ENCODE measurements at regions not wholly inside any gene's neighbourhood (a gene's known extent, or its start where the extent isn't known, plus 50 kb on each side); places are given as distances from the start of the nearest gene placed in this dataset.
A peak's percentile ranks its signal among the peaks of the same experiment; 100 is the strongest.

DNA sequence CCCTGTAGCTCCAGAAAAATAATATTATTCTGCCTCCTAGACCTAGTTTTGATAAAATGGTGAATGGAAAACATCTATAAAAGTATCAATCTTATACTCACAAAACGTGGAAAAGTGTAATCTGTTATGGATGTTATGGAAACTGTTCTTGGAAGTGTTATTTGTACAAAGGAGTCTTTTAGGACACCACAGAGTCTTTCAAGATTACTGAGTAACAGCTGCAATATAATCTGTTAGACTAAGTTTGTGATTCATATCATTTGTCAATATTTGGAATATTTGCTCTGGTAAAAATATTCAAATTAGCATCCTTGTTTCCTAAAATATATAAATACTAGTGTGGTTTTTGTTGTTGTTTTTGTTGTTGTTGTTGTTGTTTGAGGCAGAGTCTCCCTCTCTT lies 87.9 kb downstream of the RAD51AP2 start:
- TF ChIP-seq, protein P1, sequence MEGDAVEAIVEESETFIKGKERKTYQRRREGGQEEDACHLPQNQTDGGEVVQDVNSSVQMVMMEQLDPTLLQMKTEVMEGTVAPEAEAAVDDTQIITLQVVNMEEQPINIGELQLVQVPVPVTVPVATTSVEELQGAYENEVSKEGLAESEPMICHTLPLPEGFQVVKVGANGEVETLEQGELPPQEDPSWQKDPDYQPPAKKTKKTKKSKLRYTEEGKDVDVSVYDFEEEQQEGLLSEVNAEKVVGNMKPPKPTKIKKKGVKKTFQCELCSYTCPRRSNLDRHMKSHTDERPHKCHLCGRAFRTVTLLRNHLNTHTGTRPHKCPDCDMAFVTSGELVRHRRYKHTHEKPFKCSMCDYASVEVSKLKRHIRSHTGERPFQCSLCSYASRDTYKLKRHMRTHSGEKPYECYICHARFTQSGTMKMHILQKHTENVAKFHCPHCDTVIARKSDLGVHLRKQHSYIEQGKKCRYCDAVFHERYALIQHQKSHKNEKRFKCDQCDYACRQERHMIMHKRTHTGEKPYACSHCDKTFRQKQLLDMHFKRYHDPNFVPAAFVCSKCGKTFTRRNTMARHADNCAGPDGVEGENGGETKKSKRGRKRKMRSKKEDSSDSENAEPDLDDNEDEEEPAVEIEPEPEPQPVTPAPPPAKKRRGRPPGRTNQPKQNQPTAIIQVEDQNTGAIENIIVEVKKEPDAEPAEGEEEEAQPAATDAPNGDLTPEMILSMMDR (conservative IDR thresholded peaks at IDR 0.05; ENCODE audit: low read depth, low read length) = no peak
- DNase-seq (ENCODE audit: low read depth) = no peak
- no peak overlapping the region for H3K4me3 ChIP-seq (ENCODE audit: low read depth, low read length)

DNA sequence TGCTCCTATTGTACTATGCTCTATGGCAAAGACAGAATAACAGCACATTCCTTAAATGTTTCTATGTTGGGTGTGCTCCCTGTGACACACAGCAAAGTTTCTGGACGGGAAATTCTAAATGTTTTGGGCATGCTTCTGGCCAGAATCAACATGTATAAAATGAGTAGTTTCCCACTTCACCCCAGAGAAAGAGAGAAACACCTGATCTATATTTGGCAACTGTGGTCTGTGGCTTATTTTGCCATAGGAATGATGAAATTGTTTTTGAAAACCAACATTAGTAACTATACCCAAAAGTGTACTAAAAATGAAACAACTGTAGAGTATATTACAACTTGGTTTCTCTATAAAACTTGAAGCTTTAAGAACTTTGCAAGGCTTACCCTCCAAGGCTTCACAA lies 89.1 kb downstream of the RAD51AP2 start:
- TF ChIP-seq, protein P1 (conservative IDR thresholded peaks at IDR 0.05; ENCODE audit: low read depth, low read length) = no peak
- no peak for DNase-seq (ENCODE audit: low read depth)
- H3K4me3 ChIP-seq (ENCODE audit: low read depth, low read length) = no peak overlapping the region

DNA sequence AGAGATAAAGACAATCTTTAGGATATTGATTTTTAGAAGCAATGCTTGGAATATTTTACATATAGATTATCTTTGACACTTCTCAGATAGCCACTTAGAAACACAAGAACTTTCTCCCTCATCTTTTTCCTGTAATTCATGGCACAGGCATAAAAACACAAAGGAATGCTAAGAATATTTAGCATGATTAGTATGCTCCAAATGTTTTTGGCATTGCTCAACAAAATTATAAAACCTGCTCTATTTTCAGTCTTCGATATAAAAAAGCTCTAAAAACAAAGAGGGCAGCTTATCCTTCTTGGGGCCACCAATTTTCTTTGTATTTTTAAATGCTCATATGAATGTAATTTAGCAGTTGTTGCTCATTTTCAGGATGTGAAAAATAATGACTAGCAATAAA lies 90.8 kb downstream of the RAD51AP2 start:
- TF ChIP-seq, protein P1 (conservative IDR thresholded peaks at IDR 0.05; ENCODE audit: low read depth, low read length) = no peak
- no peak for DNase-seq (ENCODE audit: low read depth)
- no peak overlapping the region for H3K4me3 ChIP-seq (ENCODE audit: low read depth, low read length)

DNA sequence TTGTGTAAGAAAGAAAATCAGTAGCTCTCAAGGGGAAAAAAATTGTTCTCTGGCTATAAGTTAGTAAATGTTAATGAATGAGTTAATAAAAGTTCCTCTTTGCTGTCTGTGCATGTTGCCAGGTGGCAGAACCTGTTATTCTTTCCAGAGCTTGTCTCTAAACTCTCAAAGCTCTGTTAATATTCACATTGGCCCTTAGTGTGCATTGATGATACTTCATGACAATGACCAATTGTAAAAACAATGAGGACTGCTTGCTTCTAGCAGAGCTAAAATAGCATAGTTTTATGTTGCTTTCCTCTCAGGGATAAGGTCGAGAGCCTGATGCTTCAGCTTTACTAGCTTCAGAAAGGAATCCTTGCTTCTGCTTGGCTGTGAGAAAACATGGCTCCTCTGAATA lies 91.5 kb downstream of the RAD51AP2 start:
- no peak overlapping the region for H3K4me3 ChIP-seq (ENCODE audit: low read depth, low read length)

DNA sequence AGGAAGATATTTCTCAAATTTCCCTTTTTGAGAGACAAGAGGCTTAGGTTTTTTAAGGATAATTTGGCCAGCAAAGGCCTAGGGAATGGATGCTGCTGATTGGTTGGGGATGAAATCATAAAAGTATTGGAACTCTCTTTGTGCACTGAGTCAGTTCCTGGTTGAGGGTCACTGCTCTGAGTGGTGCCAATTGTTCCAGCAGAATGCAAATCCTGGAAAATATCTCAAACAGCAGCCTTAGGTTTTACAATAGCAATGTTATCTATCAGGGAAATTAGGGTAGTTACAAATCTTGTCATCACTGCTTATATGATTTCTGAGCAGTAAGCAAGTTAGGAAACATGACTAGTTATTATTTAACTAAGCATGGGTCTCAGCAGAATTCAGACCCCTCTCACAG lies 96.2 kb downstream of the RAD51AP2 start:
- peak overlapping the region; percentile 35 for H3K4me3 ChIP-seq (ENCODE audit: low read depth, low read length)
- peak; percentile 19 for DNase-seq (ENCODE audit: low read depth)
- TF ChIP-seq, protein P1 (conservative IDR thresholded peaks at IDR 0.05; ENCODE audit: low read depth, low read length) = no peak

More for the DNA sequence above, 91.5 kb downstream of the RAD51AP2 start:
- TF ChIP-seq, protein P1 (conservative IDR thresholded peaks at IDR 0.05; ENCODE audit: low read depth, low read length) = no peak
- DNase-seq (ENCODE audit: low read depth) = no peak

DNA sequence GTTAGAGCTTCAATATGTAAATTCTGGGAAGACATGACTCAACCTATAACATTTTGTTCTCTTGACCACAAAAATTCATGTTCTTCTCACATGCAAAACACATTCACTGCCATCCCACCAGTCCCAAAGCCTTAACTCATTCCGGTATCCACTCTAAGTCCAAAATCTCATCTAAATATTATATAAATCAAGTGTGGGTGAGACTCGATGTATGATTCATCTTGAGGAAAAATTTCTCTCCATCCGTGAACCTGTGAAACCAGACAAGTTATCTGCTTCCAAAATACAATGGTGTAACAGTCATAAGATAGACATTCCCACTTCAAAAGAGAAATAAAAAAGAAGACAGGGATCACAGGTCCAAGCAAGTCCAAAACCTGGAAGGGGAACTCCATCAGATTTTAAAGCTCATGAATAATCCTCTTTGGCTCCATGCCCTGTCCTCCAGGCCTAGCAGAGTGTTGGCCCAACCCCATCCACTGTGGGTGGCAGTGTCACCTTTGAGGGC lies 101.3 kb downstream of the RAD51AP2 start:
- peak; percentile 38 for DNase-seq (ENCODE audit: low read depth)
- TF ChIP-seq, protein P1 (conservative IDR thresholded peaks at IDR 0.05; ENCODE audit: low read depth, low read length) = no peak
- no peak overlapping the region for H3K4me3 ChIP-seq (ENCODE audit: low read depth, low read length)

DNA sequence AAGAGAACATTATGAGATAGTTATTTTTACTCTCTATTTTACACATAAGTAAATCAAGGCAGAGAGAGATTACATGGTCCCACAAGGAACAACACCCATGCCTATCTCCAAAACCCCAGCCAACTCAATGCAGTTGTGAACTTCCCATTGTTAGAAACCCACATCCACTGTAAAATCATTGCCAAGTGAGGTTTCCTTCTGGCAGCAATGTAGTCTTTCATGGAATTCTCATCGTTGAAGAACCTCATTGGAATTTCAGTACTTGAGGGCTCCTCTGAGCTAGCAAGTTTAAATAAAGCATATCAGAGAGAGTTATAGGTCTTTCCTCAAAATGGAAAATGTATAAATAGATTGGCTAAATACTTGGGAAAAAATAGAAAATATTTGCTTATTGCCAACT lies 105.2 kb downstream of the RAD51AP2 start:
- no peak overlapping the region for H3K4me3 ChIP-seq (ENCODE audit: low read depth, low read length)
- no peak for DNase-seq (ENCODE audit: low read depth)
- TF ChIP-seq, protein P1 (conservative IDR thresholded peaks at IDR 0.05; ENCODE audit: low read depth, low read length) = no peak
